Astrocyte (in vitro differentiated cells and primary cell): ENCODE measurements at regions not wholly inside any gene's neighbourhood (a gene's known extent, or its start where the extent isn't known, plus 50 kb on each side); places are given as distances from the start of the nearest gene placed in this dataset.

Source experiments
- DNase-seq: peaks from one replicate; pipeline ENCODE4 v3.0.0-alpha.2; 2010; ENCODE audit warnings: low read depth
- FAIRE-seq: peaks from 2 replicates; lab custom pipeline; 2011; peaks lifted over from hg19 to GRCh38; lab: Jason Lieb, UNC
- H2AFZ ChIP-seq: 2 replicates; pipeline ENCODE4 v1.6.0; 2012; ENCODE audit warnings: low read depth, low read length, inconsistent platforms
- H3K27ac ChIP-seq: 2 replicates; pipeline ENCODE4 v1.5.1; 2011; ENCODE audit warnings: low read depth, low read length, inconsistent platforms
- H3K27me3 ChIP-seq: 2 replicates; pipeline ENCODE4 v1.6.0; 2011; ENCODE audit warnings: low read length, inconsistent platforms; ENCODE audit not compliant: insufficient read depth
- H3K36me3 ChIP-seq: 2 replicates; pipeline ENCODE4 v1.5.1; 2011; ENCODE audit warnings: low read length, inconsistent platforms; ENCODE audit not compliant: insufficient read depth
- H3K4me1 ChIP-seq: 2 replicates; pipeline ENCODE4 v1.5.1; 2011; ENCODE audit warnings: low read length, inconsistent platforms; ENCODE audit not compliant: insufficient read depth
- H3K4me2 ChIP-seq: 2 replicates; pipeline ENCODE4 v1.6.0; 2012; ENCODE audit warnings: low read length, inconsistent platforms
- H3K4me3 ChIP-seq: 2 replicates; pipeline ENCODE4 v1.5.1; 2011; ENCODE audit warnings: low read depth, mild to moderate bottlenecking, low read length, inconsistent platforms; ENCODE audit not compliant: insufficient read depth
- H3K79me2 ChIP-seq: 2 replicates; pipeline ENCODE4 v1.6.0; 2012; ENCODE audit warnings: mild to moderate bottlenecking, low read length, inconsistent platforms; ENCODE audit not compliant: insufficient read depth
- H3K9ac ChIP-seq: 2 replicates; pipeline ENCODE4 v1.6.0; 2012; ENCODE audit warnings: mild to moderate bottlenecking, low read length, inconsistent platforms
- H3K9me3 ChIP-seq: 2 replicates; pipeline ENCODE4 v1.5.1; 2012; ENCODE audit warnings: low read depth, mild to moderate bottlenecking, low read length, inconsistent platforms; ENCODE audit not compliant: insufficient read depth
- H4K20me1 ChIP-seq: 2 replicates; pipeline ENCODE4 v1.6.0; 2012; ENCODE audit warnings: low read length, inconsistent platforms; ENCODE audit not compliant: insufficient read depth
- H3K27ac Mint-ChIP-seq: one replicate; pipeline ENCODE4 v1.8.0; 2021; ENCODE audit warnings: mild to moderate bottlenecking, mixed read lengths; ENCODE audit not compliant: unreplicated experiment
- H3K27me3 Mint-ChIP-seq: one replicate; pipeline ENCODE4 v1.8.0; 2021; ENCODE audit warnings: low read depth, mixed read lengths; ENCODE audit not compliant: unreplicated experiment
- H3K36me3 Mint-ChIP-seq: one replicate; pipeline ENCODE4 v1.8.0; 2021; ENCODE audit warnings: low read depth, mixed read lengths; ENCODE audit not compliant: unreplicated experiment
- H3K4me1 Mint-ChIP-seq: one replicate; pipeline ENCODE4 v1.8.0; 2021; ENCODE audit warnings: low read depth, mixed read lengths; ENCODE audit not compliant: unreplicated experiment
- H3K4me3 Mint-ChIP-seq: one replicate; pipeline ENCODE4 v1.8.0; 2021; ENCODE audit warnings: mild to moderate bottlenecking, moderate library complexity, mixed read lengths; ENCODE audit not compliant: unreplicated experiment
- H3K9me3 Mint-ChIP-seq: one replicate; pipeline ENCODE4 v1.8.0; 2021; ENCODE audit warnings: mild to moderate bottlenecking, mixed read lengths; ENCODE audit not compliant: unreplicated experiment
- CTCF ChIP-seq: IDR thresholded peaks from 2 replicates; pipeline ENCODE4 v1.5.1; 2011; ENCODE audit warnings: low read depth, mild to moderate bottlenecking, inconsistent platforms, low read length, moderate library complexity; ENCODE audit not compliant: insufficient read depth
- EZH2 ChIP-seq: IDR thresholded peaks from 2 replicates; pipeline ENCODE4 v1.6.1; 2012; ENCODE audit warnings: mild to moderate bottlenecking, low read length, inconsistent platforms; ENCODE audit not compliant: insufficient read depth

GRCh38 chr13:79913141-79913827 lies 427.6 kb downstream of the SPRY2 start:
- H3K27ac Mint-ChIP-seq: no peak overlapping the region
- no peaks in the 10 kb centered on the region for H3K36me3 Mint-ChIP-seq
- no peak overlapping the region for H3K4me3 Mint-ChIP-seq
- no peaks in the 10 kb centered on the region for H3K36me3 ChIP-seq
- H3K4me1 Mint-ChIP-seq: peaks cover 3% of the 10 kb centered on the region
- H2AFZ ChIP-seq: no peak overlapping the region
- no peak for TF ChIP-seq CTCF
- no peak for TF ChIP-seq EZH2
- H3K4me3 ChIP-seq: no peak overlapping the region
- FAIRE-seq: no peak
- H3K27me3 ChIP-seq: no peaks in the 10 kb centered on the region
- no peaks in the 10 kb centered on the region for H3K9me3 Mint-ChIP-seq
- H3K79me2 ChIP-seq: no peaks in the 10 kb centered on the region
- no peak overlapping the region for H3K4me2 ChIP-seq
- H4K20me1 ChIP-seq: no peaks in the 10 kb centered on the region
- H3K27ac ChIP-seq: no peak overlapping the region
- H3K9ac ChIP-seq: no peak overlapping the region
- DNase-seq: no peak
- no peaks in the 10 kb centered on the region for H3K9me3 ChIP-seq
- no peaks in the 10 kb centered on the region for H3K27me3 Mint-ChIP-seq
- peaks cover 4% of the 10 kb centered on the region for H3K4me1 ChIP-seq

GRCh38 chr13:79912403-79912802 lies 428.5 kb downstream of the SPRY2 start:
- no peak for TF ChIP-seq EZH2
- TF ChIP-seq CTCF: no peak
- H4K20me1 ChIP-seq: no peaks in the 10 kb centered on the region
- no peak for DNase-seq
- H3K27me3 ChIP-seq: no peaks in the 10 kb centered on the region
- no peaks in the 10 kb centered on the region for H3K27me3 Mint-ChIP-seq
- no peaks in the 10 kb centered on the region for H3K9me3 Mint-ChIP-seq
- no peaks in the 10 kb centered on the region for H3K79me2 ChIP-seq
- no peak overlapping the region for H3K4me2 ChIP-seq
- no peaks in the 10 kb centered on the region for H3K4me1 Mint-ChIP-seq
- H3K4me1 ChIP-seq: peaks cover 4% of the 10 kb centered on the region
- no peak overlapping the region for H3K9ac ChIP-seq
- H2AFZ ChIP-seq: no peak overlapping the region
- H3K9me3 ChIP-seq: no peaks in the 10 kb centered on the region
- no peak for FAIRE-seq
- no peaks in the 10 kb centered on the region for H3K36me3 Mint-ChIP-seq
- no peak overlapping the region for H3K27ac Mint-ChIP-seq
- H3K4me3 ChIP-seq: no peak overlapping the region
- no peak overlapping the region for H3K27ac ChIP-seq
- no peak overlapping the region for H3K4me3 Mint-ChIP-seq
- no peaks in the 10 kb centered on the region for H3K36me3 ChIP-seq

GRCh38 chr13:79910875-79911540 lies 429.9 kb downstream of the SPRY2 start:
- Mint-ChIP-seq H3K4me3 (no peak overlapping the region), H3K27ac (no peak overlapping the region), H3K36me3 (no peaks in the 10 kb centered on the region), H3K4me1 (no peaks in the 10 kb centered on the region), H3K27me3 (no peaks in the 10 kb centered on the region), H3K9me3 (no peaks in the 10 kb centered on the region)
- Histone ChIP-seq H4K20me1 (no peaks in the 10 kb centered on the region), H3K36me3 (no peaks in the 10 kb centered on the region), H3K4me3 (no peak overlapping the region), H3K27me3 (no peaks in the 10 kb centered on the region), H3K27ac (no peak overlapping the region), H3K79me2 (no peaks in the 10 kb centered on the region), H3K9ac (no peak overlapping the region), H3K4me2 (no peak overlapping the region), H3K9me3 (no peaks in the 10 kb centered on the region), H2AFZ (peak overlapping the region; percentile 58), H3K4me1 (peaks cover 4% of the 10 kb centered on the region)
- DNase-seq (no peak), FAIRE-seq (no peak)
- no peak for TF ChIP-seq CTCF
- TF ChIP-seq EZH2: no peak
